ENCODE measurements at regions not wholly inside any gene's neighbourhood (a gene's known extent, or its start where the extent isn't known, plus 50 kb on each side); places are given as distances from the start of the nearest gene placed in this dataset.
"Not testable (repeated sequence)": the region's sequence is repeated elsewhere in the genome, so short reads cannot be mapped to it uniquely, and the experiment has no call there.

DNA sequence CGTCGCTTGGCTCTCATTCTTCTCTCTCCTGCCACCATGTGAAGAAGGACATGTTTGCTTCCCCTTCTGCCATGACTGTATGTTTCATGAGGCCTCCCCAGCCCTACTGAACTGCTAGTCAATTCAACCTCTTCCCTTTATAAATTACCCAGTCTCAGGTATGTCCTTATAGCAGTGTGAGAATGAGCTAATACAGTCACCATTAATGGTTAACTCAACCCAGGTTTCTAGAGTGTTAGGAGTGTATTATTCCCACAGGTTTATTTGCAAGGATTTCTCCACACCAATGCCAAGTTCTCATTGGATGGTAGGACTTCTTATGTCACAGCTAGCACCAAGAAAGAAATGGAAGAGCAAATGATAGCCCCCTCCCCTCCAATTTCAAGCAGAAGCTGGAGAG lies 71.9 kb downstream of the DYNAP start:
- DNase-seq (ENCODE audit: low spot score): no peak

GRCh38 chr18:54669701-54670100 lies 78.7 kb downstream of the DYNAP start:
- not testable (repeated sequence) for DNase-seq (ENCODE audit: low spot score)

GRCh38 chr18:54671291-54671881 lies 80.3 kb downstream of the DYNAP start:
- DNase-seq (ENCODE audit: low spot score): peak; percentile 55

DNA sequence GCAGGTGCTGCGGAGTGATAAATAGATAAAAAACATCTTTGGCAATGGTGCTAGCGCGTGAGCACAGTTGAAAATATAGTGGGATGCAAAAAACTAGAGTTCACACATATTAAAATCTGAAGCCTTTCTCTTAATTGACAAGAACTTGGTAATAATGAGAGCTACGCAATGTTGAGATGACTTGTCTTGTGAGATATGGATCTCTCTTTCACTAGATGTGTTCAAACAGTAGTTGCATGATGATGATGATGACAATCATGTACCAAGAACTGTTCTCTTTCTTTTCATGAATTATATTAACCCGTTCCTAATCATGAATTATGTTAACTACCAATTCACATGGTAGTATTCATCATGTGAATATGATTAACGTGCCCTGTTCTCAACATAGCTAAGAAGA lies 81.1 kb downstream of the DYNAP start:
- no peak for DNase-seq (ENCODE audit: low spot score)

DNA sequence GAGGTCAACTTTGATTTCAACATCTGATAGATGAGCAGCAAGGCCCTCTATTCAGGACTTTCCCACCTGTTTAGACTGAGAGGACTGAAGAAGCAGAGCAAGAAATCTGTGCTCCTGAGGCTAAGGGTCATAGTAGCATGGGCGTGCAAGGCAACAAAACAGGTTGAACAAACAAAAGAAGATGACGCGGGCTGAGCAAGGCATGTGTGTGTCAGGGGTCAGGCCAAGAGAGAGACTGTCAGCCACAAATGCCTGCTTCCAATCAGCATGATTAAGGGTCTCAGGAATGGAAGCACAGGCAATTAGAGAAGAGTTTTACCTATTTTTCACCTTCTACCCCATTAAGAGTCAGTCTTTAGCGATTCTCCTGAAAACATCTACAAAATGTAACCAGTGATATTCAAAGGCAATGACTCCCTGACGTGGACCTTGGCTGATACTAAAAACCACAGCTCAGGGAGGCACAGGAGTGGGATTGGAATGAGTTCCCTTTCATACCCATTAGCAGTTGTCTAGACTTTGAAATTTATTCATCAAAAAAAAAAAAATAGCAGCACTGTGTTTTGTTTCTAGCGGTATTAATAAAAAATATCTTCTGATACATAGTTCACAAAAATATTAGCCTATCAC lies 81.9 kb downstream of the DYNAP start:
- no peak for DNase-seq (ENCODE audit: low spot score)

- DNase-seq (ENCODE audit: low spot score): no peak
Observed at GRCh38 chr18:54673936-54674335, 82.9 kb downstream of the DYNAP start.

- DNase-seq (ENCODE audit: low spot score): no peak
Observed at GRCh38 chr18:54675076-54675475, 84.0 kb downstream of the DYNAP start.

DNA sequence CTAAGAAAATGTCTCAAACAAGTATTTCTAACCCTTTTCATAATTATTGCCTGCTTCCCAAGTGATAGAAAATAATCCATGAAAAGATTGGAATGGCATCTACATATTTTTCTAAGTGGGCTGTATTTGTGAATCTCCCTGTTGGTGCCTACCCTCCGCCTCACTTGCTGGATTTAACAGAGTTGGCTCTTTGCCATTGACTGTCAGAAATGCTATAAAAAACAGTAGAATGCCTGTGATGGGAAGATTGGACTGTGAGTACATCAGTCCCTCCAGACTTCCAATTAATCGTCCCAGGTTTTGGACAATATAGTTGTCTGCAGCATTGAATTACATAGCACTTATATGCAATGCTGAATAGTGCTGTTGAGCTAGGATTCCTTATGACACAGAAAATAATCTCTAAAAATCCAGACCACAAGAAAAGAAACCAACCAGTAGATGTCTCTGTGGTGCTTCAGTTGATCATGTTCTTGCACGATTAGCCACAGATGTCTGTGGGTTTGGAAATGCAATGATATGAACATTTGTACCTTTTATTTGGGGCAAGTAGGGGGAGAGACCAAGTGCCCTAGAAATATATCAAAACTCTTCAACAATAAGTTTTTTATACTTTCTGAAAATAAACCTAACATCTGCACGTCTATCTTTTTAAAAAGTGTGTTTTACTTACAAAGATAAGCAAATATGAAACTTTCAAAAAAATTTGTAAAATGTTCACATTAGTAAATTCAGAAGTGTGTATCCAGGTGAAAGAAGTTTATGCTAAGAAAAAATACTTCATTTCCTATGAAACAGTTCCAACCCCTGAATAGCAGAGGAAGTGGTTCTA lies 88.5 kb downstream of the DYNAP start:
- peak; percentile 87 for DNase-seq (ENCODE audit: low spot score)

- DNase-seq (ENCODE audit: low spot score): no peak
Observed at GRCh38 chr18:54684784-54685183, 93.7 kb downstream of the DYNAP start.

DNA sequence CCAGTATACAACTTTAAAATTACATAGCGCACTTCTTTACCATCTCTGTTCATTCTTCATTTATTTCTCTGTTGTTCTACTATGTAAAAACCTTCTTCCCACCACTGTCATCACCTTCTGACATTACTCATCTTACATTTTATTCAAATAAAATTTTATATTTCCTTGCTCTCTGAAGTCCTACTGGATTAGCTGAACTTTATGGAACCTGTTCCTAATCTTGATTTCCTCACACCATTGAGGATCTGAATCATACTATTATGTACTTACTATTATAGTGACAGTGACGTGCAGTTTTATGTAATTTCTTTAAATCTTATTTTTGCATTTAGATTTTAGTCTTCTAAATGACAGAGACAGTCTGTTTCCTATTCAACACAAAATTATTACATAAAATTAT lies 98.3 kb downstream of the DYNAP start:
- no peak for DNase-seq (ENCODE audit: low spot score)

DNA sequence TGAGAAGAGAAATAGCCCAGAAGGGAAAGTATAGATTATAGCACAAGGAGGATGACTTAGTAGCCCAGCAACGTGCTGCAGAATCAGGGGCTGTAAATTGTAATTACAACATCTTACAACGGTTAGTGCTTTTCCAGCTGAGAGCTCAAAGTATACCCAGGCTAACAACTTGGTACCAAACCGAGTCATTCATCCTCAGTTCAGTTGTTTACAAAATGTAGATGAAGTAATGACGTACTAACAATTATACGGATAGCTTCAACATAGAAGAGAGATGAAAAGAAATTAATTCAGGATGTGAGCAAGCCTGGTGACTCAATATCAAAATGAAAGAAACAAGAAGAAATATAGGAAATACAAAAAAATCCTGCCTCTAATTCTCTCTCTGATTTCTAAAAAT lies 99.2 kb downstream of the DYNAP start:
- no peak for DNase-seq (ENCODE audit: low spot score)

DNA sequence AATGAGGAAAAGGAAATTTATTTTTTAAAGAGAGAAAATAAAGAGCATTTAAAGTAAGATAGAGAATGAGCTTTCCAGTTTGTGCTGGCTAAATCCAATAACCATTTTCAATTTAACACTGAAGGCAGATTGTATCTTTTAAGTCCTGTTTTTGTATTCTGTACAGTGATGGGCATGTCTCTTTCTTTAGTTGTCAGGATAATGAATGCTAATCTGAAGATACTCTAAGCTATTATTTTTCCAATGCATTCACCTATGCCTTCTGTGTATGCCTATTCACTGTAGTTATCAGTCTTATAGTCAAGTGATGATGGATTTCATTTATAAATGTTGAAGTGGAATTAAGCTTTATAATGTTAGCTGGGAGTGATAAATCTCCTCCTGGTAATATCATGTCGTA lies 101.4 kb downstream of the DYNAP start:
- DNase-seq (ENCODE audit: low spot score): no peak

DNA sequence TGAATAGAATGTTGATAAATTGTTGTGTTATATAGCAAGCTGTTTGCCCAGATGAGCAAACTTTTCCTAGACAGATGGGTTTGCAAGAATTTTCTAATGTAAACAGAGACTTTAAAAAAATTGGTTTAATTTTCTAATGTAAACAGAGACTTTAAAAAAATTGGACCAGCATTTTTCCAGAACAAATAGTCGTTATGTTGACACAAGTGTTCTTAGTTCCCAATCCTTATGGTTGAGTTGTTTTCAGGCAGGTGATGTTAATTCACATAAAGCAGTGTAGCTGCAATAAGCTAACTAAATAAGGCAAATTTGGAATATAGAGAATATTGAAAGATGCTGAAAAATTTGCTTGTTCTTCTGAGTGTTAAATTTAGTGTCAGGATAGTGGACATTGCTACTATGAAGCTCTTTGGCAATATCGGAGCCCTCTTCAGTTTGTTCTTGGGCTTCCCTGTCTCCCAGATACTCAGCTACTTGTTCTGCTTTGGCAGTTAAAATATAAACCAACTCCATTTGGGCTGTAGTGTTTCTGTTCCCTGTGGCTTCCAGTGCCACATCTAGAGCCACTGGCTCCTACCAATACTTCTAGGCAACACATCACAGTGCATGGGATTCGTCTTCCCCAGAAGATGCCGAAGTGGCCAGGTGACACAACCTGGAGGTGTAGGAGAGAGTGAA lies 105.7 kb downstream of the DYNAP start:
- no peak for DNase-seq (ENCODE audit: low spot score)

GRCh38 chr18:54700580-54700979 lies 109.5 kb downstream of the DYNAP start:
- DNase-seq (ENCODE audit: low spot score): no peak

DNA sequence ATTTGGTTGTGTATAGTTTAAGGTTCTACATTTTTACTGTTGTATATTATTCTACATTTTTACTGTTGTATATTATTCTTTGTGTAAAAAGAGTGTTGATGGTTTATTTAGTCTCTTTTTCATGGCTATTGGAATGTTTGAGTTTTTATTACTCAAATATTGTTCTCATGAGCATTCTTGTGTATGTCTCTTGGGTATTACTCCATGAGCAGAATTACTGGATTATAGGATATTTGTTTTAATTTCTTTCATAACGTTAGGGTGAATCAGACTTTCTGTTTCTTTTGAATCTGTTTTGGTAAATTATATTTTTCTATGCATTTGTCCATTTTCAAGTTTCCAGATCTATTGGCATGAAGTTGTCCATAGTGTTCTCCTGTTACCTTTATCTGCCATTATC lies 111.6 kb downstream of the DYNAP start:
- DNase-seq (ENCODE audit: low spot score): no peak

GRCh38 chr18:54710074-54710899 lies 118.0 kb upstream of the RAB27B start:
- DNase-seq (ENCODE audit: low spot score): no peak

- DNase-seq (ENCODE audit: low spot score): no peak
Observed at GRCh38 chr18:54710900-54711281, 117.4 kb upstream of the RAB27B start.

- DNase-seq (ENCODE audit: low spot score): no peak
Observed at GRCh38 chr18:54712306-54712705, 116.0 kb upstream of the RAB27B start.

DNA sequence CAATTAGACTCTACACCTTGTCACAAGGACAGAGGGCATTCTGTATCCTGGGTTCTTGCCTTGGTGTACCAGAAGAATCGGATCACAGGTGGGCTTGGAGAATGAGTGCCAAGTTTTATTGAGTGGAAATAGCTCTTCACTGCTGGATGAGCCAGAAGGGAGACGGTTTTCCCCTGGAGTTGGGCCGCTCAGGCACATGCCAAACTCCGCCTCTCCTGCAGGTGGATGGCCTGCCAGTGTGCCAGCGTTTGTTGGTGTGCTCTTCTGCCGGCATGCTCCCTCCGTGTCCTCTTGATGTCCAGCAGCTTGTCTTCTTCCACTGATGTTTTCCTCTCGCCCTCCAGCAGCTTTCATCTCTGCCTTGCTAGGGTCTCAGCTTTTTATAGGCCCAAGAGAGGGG lies 115.5 kb upstream of the RAB27B start:
- no peak for DNase-seq (ENCODE audit: low spot score)

DNA sequence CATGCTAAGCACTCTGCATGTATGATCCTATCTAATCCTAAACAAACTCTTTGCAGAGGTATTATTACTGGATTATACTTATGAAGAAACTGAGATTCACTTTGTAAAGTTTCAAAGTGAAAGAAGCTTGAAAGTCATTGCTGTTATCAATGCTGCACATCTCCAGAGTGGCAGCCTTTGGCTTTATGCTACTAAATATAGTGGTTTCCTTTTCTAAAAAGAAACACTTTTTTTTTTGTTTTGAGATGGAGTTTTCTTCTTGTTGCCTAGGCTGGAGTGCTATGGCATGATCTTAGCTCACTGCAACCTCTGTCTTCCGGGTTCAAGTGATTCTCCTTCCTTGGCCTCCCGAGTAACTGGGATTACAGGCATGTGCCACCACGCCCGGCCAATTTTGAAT lies 114.9 kb upstream of the RAB27B start:
- no peak for DNase-seq (ENCODE audit: low spot score)

DNA sequence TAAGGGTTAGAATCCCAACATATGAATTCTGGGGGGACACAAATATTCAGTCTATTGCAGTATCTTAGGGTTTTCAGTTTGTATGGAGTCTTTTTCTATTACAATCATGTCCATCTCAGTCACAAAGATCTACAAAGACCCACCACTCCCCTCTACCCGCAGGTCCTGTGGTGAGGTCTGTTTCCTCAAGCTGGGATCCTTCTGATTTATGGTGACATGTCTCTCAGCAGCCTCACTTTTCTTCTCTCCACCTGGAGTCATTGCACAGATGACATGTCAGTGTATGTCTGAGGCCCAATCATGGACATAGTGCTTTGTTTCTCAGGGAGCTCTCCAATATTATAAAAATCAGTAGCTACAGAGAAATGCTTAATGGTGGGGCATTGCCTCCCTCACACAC lies 113.4 kb upstream of the RAB27B start:
- no peak for DNase-seq (ENCODE audit: low spot score)

- DNase-seq (ENCODE audit: low spot score): no peak
Observed at GRCh38 chr18:54716586-54716985, 111.7 kb upstream of the RAB27B start.
